IMR-90 (cell line): ENCODE measurements at regions not wholly inside any gene's neighbourhood (a gene's known extent, or its start where the extent isn't known, plus 50 kb on each side); places are given as distances from the start of the nearest gene placed in this dataset.

ENCODE experiments used
- ATAC-seq: fragments of 200-7000 bp; cut with Tn5 transposase; 2 replicates; pipeline ENCODE4 v1.9.1; 2020; ENCODE audit warnings: low read depth, mild to moderate bottlenecking, moderate library complexity
- BruUV-seq: library from RNA; stranded (reverse); fragments of 400-500 nt; replicated peaks from 2 replicates; lab custom pipeline; 2021; lab: Mats Ljungman, UMichigan
- CTCF ChIA-PET: fragments of 300-600 bp; formaldehyde crosslinking; extraction: SDS; loops from one replicate; lab custom pipeline; 2021; ENCODE audit warnings: antibody characterized with exemption; lab: Yijun Ruan, JAX
- POLR2A ChIA-PET: fragments of 300-600 bp; sonication (Branson Sonifier 250); formaldehyde crosslinking; loops from one replicate; lab custom pipeline; 2022; ENCODE audit warnings: antibody characterized with exemption; ENCODE audit not compliant: unreplicated experiment; lab: Charles Lee
- DNase-seq: peaks from one replicate; pipeline ENCODE4 v3.0.0; 2013
- H2AFZ ChIP-seq: replicated peaks from 2 replicates; pipeline ENCODE3; 2013; ENCODE audit warnings: low read length, mild to moderate bottlenecking; ENCODE audit not compliant: poor library complexity
- H2AK5ac ChIP-seq: 2 replicates; pipeline ENCODE4 v1.6.1; 2013; ENCODE audit warnings: low read depth, low read length, inconsistent platforms
- H2AK9ac ChIP-seq: replicated peaks from 2 replicates; pipeline ENCODE3; 2013; ENCODE audit warnings: mild to moderate bottlenecking, low read depth, low read length, moderate library complexity; ENCODE audit not compliant: poor library complexity
- H2BK120ac ChIP-seq: 2 replicates; pipeline ENCODE4 v1.6.1; 2013; ENCODE audit warnings: low read depth, low read length, inconsistent platforms
- H2BK15ac ChIP-seq: 3 replicates; pipeline ENCODE4 v1.6.1; 2013; ENCODE audit warnings: low read depth, low read length, inconsistent platforms
- H2BK20ac ChIP-seq: 2 replicates; pipeline ENCODE4 v1.6.1; 2013; ENCODE audit warnings: low read depth, mild to moderate bottlenecking, inconsistent platforms, low read length, moderate library complexity
- H2BK5ac ChIP-seq: 2 replicates; pipeline ENCODE4 v1.6.1; 2013; ENCODE audit warnings: mild to moderate bottlenecking, low read depth, low read length, inconsistent platforms; ENCODE audit not compliant: poor library complexity, severe bottlenecking
- H3K14ac ChIP-seq: replicated peaks from 2 replicates; pipeline ENCODE4 v1.6.1; 2013; ENCODE audit warnings: low read depth, low read length, inconsistent platforms
- H3K18ac ChIP-seq: 2 replicates; pipeline ENCODE4 v1.6.1; 2013; ENCODE audit warnings: low read depth, low read length, control low read depth
- H3K23ac ChIP-seq: 2 replicates; pipeline ENCODE4 v1.6.1; 2013; ENCODE audit warnings: low read depth, low read length, inconsistent platforms
- H3K27ac ChIP-seq: 2 replicates; pipeline ENCODE4 v1.5.1; 2013; ENCODE audit warnings: mild to moderate bottlenecking, control low read depth, low read length; ENCODE audit not compliant: insufficient read depth
- H3K27me3 ChIP-seq: 2 replicates; pipeline ENCODE4 v1.6.1; 2013; ENCODE audit warnings: low read length; ENCODE audit not compliant: control insufficient read depth, insufficient read depth
- H3K36me3 ChIP-seq: 2 replicates; pipeline ENCODE4 v1.6.1; 2013; ENCODE audit warnings: low read length, mixed read lengths; ENCODE audit not compliant: control insufficient read depth, insufficient read depth
- H3K4ac ChIP-seq: 2 replicates; pipeline ENCODE4 v1.6.1; 2013; ENCODE audit warnings: low read depth, low read length, inconsistent platforms
- H3K4me1 ChIP-seq: 2 replicates; pipeline ENCODE4 v1.6.1; 2013; ENCODE audit warnings: low read length, mixed read lengths; ENCODE audit not compliant: control insufficient read depth, insufficient read depth
- H3K4me2 ChIP-seq: 2 replicates; pipeline ENCODE4 v1.6.1; 2013; ENCODE audit warnings: low read depth, mild to moderate bottlenecking, control low read depth, low read length, moderate library complexity
- H3K4me3 ChIP-seq: 2 replicates; pipeline ENCODE4 v1.5.1; 2013; ENCODE audit warnings: low read depth, mild to moderate bottlenecking, control low read depth, low read length, moderate library complexity; ENCODE audit not compliant: insufficient read depth
- H3K56ac ChIP-seq: 2 replicates; pipeline ENCODE4 v1.6.1; 2013; ENCODE audit warnings: low read length, inconsistent platforms; ENCODE audit not compliant: insufficient read depth; ENCODE audit errors: extremely low read depth
- H3K79me1 ChIP-seq, 2 experiments: 2 replicates each; pipeline ENCODE4 v1.6.1; 2013; ENCODE audit warnings: low read length in 2 of 2, inconsistent platforms in 1 of 2, low read depth in 1 of 2
- H3K9ac ChIP-seq: 2 replicates; pipeline ENCODE4 v1.6.1; 2013; ENCODE audit warnings: low read depth, low read length, control low read depth
- H3K9me1 ChIP-seq: 2 replicates; pipeline ENCODE4 v1.6.1; 2013; ENCODE audit warnings: low read length, inconsistent platforms; ENCODE audit not compliant: insufficient read depth
- H3K9me3 ChIP-seq: 2 replicates; pipeline ENCODE4 v1.6.1; 2013; ENCODE audit warnings: low read length; ENCODE audit not compliant: control insufficient read depth, insufficient read depth
- H4K20me1 ChIP-seq: 2 replicates; pipeline ENCODE4 v1.6.1; 2013; ENCODE audit warnings: low read length, inconsistent platforms; ENCODE audit not compliant: insufficient read depth
- H4K5ac ChIP-seq: 2 replicates; pipeline ENCODE4 v1.6.1; 2013; ENCODE audit warnings: mild to moderate bottlenecking, low read depth, low read length, control low read depth
- H4K8ac ChIP-seq, 2 experiments: 2 replicates each; pipeline ENCODE4 v1.6.1; 2013; ENCODE audit warnings: low read depth in 2 of 2, low read length in 2 of 2, control low read depth in 1 of 2, inconsistent platforms in 1 of 2
- H4K91ac ChIP-seq: 2 replicates; pipeline ENCODE4 v1.6.1; 2013; ENCODE audit warnings: low read depth, low read length, inconsistent platforms; ENCODE audit not compliant: insufficient read depth
- BHLHE40 ChIP-seq: fragments of 150-350 bp; IDR thresholded peaks from 2 replicates; pipeline ENCODE4 v1.6.1; 2016; ENCODE audit warnings: mild to moderate bottlenecking, low read depth, low read length
- CEBPB ChIP-seq: IDR thresholded peaks from 2 replicates; pipeline ENCODE4 v1.6.1; 2012; ENCODE audit warnings: low read depth, low read length, improper control_type of control experiment
- CHD1 ChIP-seq: IDR thresholded peaks from 2 replicates; pipeline ENCODE4 v1.6.1; 2012; ENCODE audit warnings: low read depth, low read length, improper control_type of control experiment
- FOS ChIP-seq: fragments of 150-350 bp; IDR thresholded peaks from 2 replicates; pipeline ENCODE4 v1.6.1; 2016; ENCODE audit warnings: low read depth, low read length
- MAZ ChIP-seq: IDR thresholded peaks from 2 replicates; pipeline ENCODE4 v1.6.1; 2012; ENCODE audit warnings: low read depth, mild to moderate bottlenecking, low read length, improper control_type of control experiment, moderate library complexity, borderline replicate concordance
- MXI1 ChIP-seq: IDR thresholded peaks from 2 replicates; pipeline ENCODE4 v1.6.1; 2012; ENCODE audit warnings: low read depth, mild to moderate bottlenecking, low read length, moderate library complexity, borderline replicate concordance
- NFE2L2 ChIP-seq: fragments of 150-350 bp; IDR thresholded peaks from 2 replicates; pipeline ENCODE4 v1.6.1; 2016; ENCODE audit warnings: low read depth, mild to moderate bottlenecking, low read length
- RAD21 ChIP-seq: IDR thresholded peaks from 2 replicates; pipeline ENCODE4 v1.6.1; 2012; ENCODE audit warnings: low read length, improper control_type of control experiment
- RCOR1 ChIP-seq: IDR thresholded peaks from 2 replicates; pipeline ENCODE4 v1.6.1; 2012; ENCODE audit warnings: mild to moderate bottlenecking, low read length, improper control_type of control experiment; ENCODE audit not compliant: insufficient replicate concordance
- RFX5 ChIP-seq: IDR thresholded peaks from 2 replicates; pipeline ENCODE4 v1.8.0; 2012; ENCODE audit warnings: low read depth, mild to moderate bottlenecking, low read length, moderate library complexity
- SMC3 ChIP-seq: fragments of 150-350 bp; IDR thresholded peaks from 2 replicates; pipeline ENCODE4 v1.6.1; 2016; ENCODE audit warnings: low read depth, mild to moderate bottlenecking, antibody characterized with exemption, low read length, moderate library complexity
- USF2 ChIP-seq: fragments of 150-350 bp; IDR thresholded peaks from 2 replicates; pipeline ENCODE4 v1.6.1; 2017; ENCODE audit warnings: mild to moderate bottlenecking, antibody characterized with exemption, low read length, low read depth
- WGBS, 2 experiments: methylation state at CpG; one replicate each; pipeline versions ENCODE4 v1.1.5 to v1.1.7; 2013; ENCODE audit warnings: missing lambda C conversion rate in 2 of 2; ENCODE audit not compliant: insufficient read length in 1 of 2; ENCODE audit errors: extremely low coverage in 2 of 2; 5-methylcytosine and 5-hydroxymethylcytosine counted together
- dilution Hi-C: fragments of 300-500 bp; cut with HindIII; formaldehyde crosslinking; loops from one replicate; pipeline ENCODE4 v1.14.3; 2018; ENCODE audit warnings: low sequenced_read_pairs; ENCODE audit not compliant: unreplicated experiment
- in situ Hi-C: fragments of 300-500 bp; cut with MboI; formaldehyde crosslinking; loops from 3 replicates; pipeline ENCODE4 v1.14.3; 2019; ENCODE audit warnings: low sequenced_read_pairs, inconsistent platforms, mixed read lengths
- intact Hi-C: fragments of 100-400 bp; cut with micrococcal nuclease; formaldehyde crosslinking; loops from 2 replicates; pipeline ENCODE4 v1.10.0; 2022
- TF ChIP-seq, protein P1 (sequence below): conservative IDR thresholded peaks from 2 replicates; pipeline ENCODE4 v1.5.1; 2012; ENCODE audit warnings: mild to moderate bottlenecking, low read depth, low read length, improper control_type of control experiment

GRCh38 chr16:86450691-86451090, 59.6 kb upstream of the FOXF1 start:
- H3K56ac ChIP-seq, result no peak overlapping the region
- no peak for TF ChIP-seq MAZ
- TF ChIP-seq RCOR1, result no peak
- no peak for TF ChIP-seq SMC3
- TF ChIP-seq FOS, result no peak
- TF ChIP-seq RFX5, result no peak
- TF ChIP-seq RAD21, result no peak
- TF ChIP-seq USF2, result no peak
- TF ChIP-seq, protein P1, sequence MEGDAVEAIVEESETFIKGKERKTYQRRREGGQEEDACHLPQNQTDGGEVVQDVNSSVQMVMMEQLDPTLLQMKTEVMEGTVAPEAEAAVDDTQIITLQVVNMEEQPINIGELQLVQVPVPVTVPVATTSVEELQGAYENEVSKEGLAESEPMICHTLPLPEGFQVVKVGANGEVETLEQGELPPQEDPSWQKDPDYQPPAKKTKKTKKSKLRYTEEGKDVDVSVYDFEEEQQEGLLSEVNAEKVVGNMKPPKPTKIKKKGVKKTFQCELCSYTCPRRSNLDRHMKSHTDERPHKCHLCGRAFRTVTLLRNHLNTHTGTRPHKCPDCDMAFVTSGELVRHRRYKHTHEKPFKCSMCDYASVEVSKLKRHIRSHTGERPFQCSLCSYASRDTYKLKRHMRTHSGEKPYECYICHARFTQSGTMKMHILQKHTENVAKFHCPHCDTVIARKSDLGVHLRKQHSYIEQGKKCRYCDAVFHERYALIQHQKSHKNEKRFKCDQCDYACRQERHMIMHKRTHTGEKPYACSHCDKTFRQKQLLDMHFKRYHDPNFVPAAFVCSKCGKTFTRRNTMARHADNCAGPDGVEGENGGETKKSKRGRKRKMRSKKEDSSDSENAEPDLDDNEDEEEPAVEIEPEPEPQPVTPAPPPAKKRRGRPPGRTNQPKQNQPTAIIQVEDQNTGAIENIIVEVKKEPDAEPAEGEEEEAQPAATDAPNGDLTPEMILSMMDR, result no peak
- TF ChIP-seq BHLHE40, result no peak
- no peak for TF ChIP-seq NFE2L2
- no peak for TF ChIP-seq MXI1
- no peak for TF ChIP-seq CHD1
- no peak for TF ChIP-seq CEBPB
- ChIA-PET POLR2A (no interaction called here), CTCF (no interaction called here)
- no peaks in the 10 kb centered on the region for H4K20me1 ChIP-seq
- H3K14ac ChIP-seq, result no peak overlapping the region
- ATAC-seq (no peak), DNase-seq (no peak)
- H3K4ac ChIP-seq, result no peak overlapping the region
- H2AK5ac ChIP-seq, result no peak overlapping the region
- no peak overlapping the region for H3K4me2 ChIP-seq
- no peaks in the 10 kb centered on the region for H3K27me3 ChIP-seq
- H3K27ac ChIP-seq, result no peak overlapping the region
- no peaks in the 10 kb centered on the region for H3K36me3 ChIP-seq
- H2BK120ac ChIP-seq, result no peak overlapping the region
- H2AFZ ChIP-seq, result no peak overlapping the region
- intact Hi-C loops, result no loop called here
- WGBS, 2 experiments, result 100% methylated on average over 2 of the region's 2 CpGs; no CpG with 5 or more reads in 1 of the 2 experiments
- no peak overlapping the region for H2BK15ac ChIP-seq
- no peak overlapping the region for H3K18ac ChIP-seq
- in situ Hi-C loops, result no loop called here
- H3K23ac ChIP-seq, result no peak overlapping the region
- peaks cover 15% of the 10 kb centered on the region for H3K9me1 ChIP-seq
- H3K79me1 ChIP-seq, result 0 out of 4 replicates have a peak, but pooled peaks cover 0 to 5% of the 10 kb centered on the region in 2 experiments
- no TSS peak for BruUV-seq
- H4K91ac ChIP-seq, result no peak overlapping the region
- H2AK9ac ChIP-seq, result no peak overlapping the region
- H3K4me1 ChIP-seq, result peaks cover 13% of the 10 kb centered on the region
- H3K4me3 ChIP-seq, result no peak overlapping the region
- no peak overlapping the region for H2BK20ac ChIP-seq
- H4K8ac ChIP-seq, result no peak overlapping the region
- H3K9ac ChIP-seq, result no peak overlapping the region
- 0 out of 2 replicates have a peak, but pooled peaks cover 3% of the 10 kb centered on the region for H3K9me3 ChIP-seq
- H2BK5ac ChIP-seq, result no peak overlapping the region
- H4K5ac ChIP-seq, result no peak overlapping the region
- dilution Hi-C loops, result no loop called here
